IMR-90 (cell line): ENCODE measurements at regions not wholly inside any gene's neighbourhood (a gene's known extent, or its start where the extent isn't known, plus 50 kb on each side); places are given as distances from the start of the nearest gene placed in this dataset.

ENCODE experiments used
- ATAC-seq: fragments of 200-7000 bp; cut with Tn5 transposase; 2 replicates; pipeline ENCODE4 v1.9.1; 2020; ENCODE audit warnings: low read depth, mild to moderate bottlenecking, moderate library complexity
- BruUV-seq: library from RNA; stranded (reverse); fragments of 400-500 nt; replicated peaks from 2 replicates; lab custom pipeline; 2021; lab: Mats Ljungman, UMichigan
- CTCF ChIA-PET: fragments of 300-600 bp; formaldehyde crosslinking; extraction: SDS; loops from one replicate; lab custom pipeline; 2021; ENCODE audit warnings: antibody characterized with exemption; lab: Yijun Ruan, JAX
- POLR2A ChIA-PET: fragments of 300-600 bp; sonication (Branson Sonifier 250); formaldehyde crosslinking; loops from one replicate; lab custom pipeline; 2022; ENCODE audit warnings: antibody characterized with exemption; ENCODE audit not compliant: unreplicated experiment; lab: Charles Lee
- DNase-seq: peaks from one replicate; pipeline ENCODE4 v3.0.0; 2013
- H2AFZ ChIP-seq: replicated peaks from 2 replicates; pipeline ENCODE3; 2013; ENCODE audit warnings: low read length, mild to moderate bottlenecking; ENCODE audit not compliant: poor library complexity
- H2AK5ac ChIP-seq: 2 replicates; pipeline ENCODE4 v1.6.1; 2013; ENCODE audit warnings: low read depth, low read length, inconsistent platforms
- H2AK9ac ChIP-seq: replicated peaks from 2 replicates; pipeline ENCODE3; 2013; ENCODE audit warnings: mild to moderate bottlenecking, low read depth, low read length, moderate library complexity; ENCODE audit not compliant: poor library complexity
- H2BK120ac ChIP-seq: 2 replicates; pipeline ENCODE4 v1.6.1; 2013; ENCODE audit warnings: low read depth, low read length, inconsistent platforms
- H2BK15ac ChIP-seq: 3 replicates; pipeline ENCODE4 v1.6.1; 2013; ENCODE audit warnings: low read depth, low read length, inconsistent platforms
- H2BK20ac ChIP-seq: 2 replicates; pipeline ENCODE4 v1.6.1; 2013; ENCODE audit warnings: low read depth, mild to moderate bottlenecking, inconsistent platforms, low read length, moderate library complexity
- H2BK5ac ChIP-seq: 2 replicates; pipeline ENCODE4 v1.6.1; 2013; ENCODE audit warnings: mild to moderate bottlenecking, low read depth, low read length, inconsistent platforms; ENCODE audit not compliant: poor library complexity, severe bottlenecking
- H3K14ac ChIP-seq: replicated peaks from 2 replicates; pipeline ENCODE4 v1.6.1; 2013; ENCODE audit warnings: low read depth, low read length, inconsistent platforms
- H3K18ac ChIP-seq: 2 replicates; pipeline ENCODE4 v1.6.1; 2013; ENCODE audit warnings: low read depth, low read length, control low read depth
- H3K23ac ChIP-seq: 2 replicates; pipeline ENCODE4 v1.6.1; 2013; ENCODE audit warnings: low read depth, low read length, inconsistent platforms
- H3K27ac ChIP-seq: 2 replicates; pipeline ENCODE4 v1.5.1; 2013; ENCODE audit warnings: mild to moderate bottlenecking, control low read depth, low read length; ENCODE audit not compliant: insufficient read depth
- H3K27me3 ChIP-seq: 2 replicates; pipeline ENCODE4 v1.6.1; 2013; ENCODE audit warnings: low read length; ENCODE audit not compliant: control insufficient read depth, insufficient read depth
- H3K36me3 ChIP-seq: 2 replicates; pipeline ENCODE4 v1.6.1; 2013; ENCODE audit warnings: low read length, mixed read lengths; ENCODE audit not compliant: control insufficient read depth, insufficient read depth
- H3K4ac ChIP-seq: 2 replicates; pipeline ENCODE4 v1.6.1; 2013; ENCODE audit warnings: low read depth, low read length, inconsistent platforms
- H3K4me1 ChIP-seq: 2 replicates; pipeline ENCODE4 v1.6.1; 2013; ENCODE audit warnings: low read length, mixed read lengths; ENCODE audit not compliant: control insufficient read depth, insufficient read depth
- H3K4me2 ChIP-seq: 2 replicates; pipeline ENCODE4 v1.6.1; 2013; ENCODE audit warnings: low read depth, mild to moderate bottlenecking, control low read depth, low read length, moderate library complexity
- H3K4me3 ChIP-seq: 2 replicates; pipeline ENCODE4 v1.5.1; 2013; ENCODE audit warnings: low read depth, mild to moderate bottlenecking, control low read depth, low read length, moderate library complexity; ENCODE audit not compliant: insufficient read depth
- H3K56ac ChIP-seq: 2 replicates; pipeline ENCODE4 v1.6.1; 2013; ENCODE audit warnings: low read length, inconsistent platforms; ENCODE audit not compliant: insufficient read depth; ENCODE audit errors: extremely low read depth
- H3K79me1 ChIP-seq, 2 experiments: 2 replicates each; pipeline ENCODE4 v1.6.1; 2013; ENCODE audit warnings: low read length in 2 of 2, inconsistent platforms in 1 of 2, low read depth in 1 of 2
- H3K9ac ChIP-seq: 2 replicates; pipeline ENCODE4 v1.6.1; 2013; ENCODE audit warnings: low read depth, low read length, control low read depth
- H3K9me1 ChIP-seq: 2 replicates; pipeline ENCODE4 v1.6.1; 2013; ENCODE audit warnings: low read length, inconsistent platforms; ENCODE audit not compliant: insufficient read depth
- H3K9me3 ChIP-seq: 2 replicates; pipeline ENCODE4 v1.6.1; 2013; ENCODE audit warnings: low read length; ENCODE audit not compliant: control insufficient read depth, insufficient read depth
- H4K20me1 ChIP-seq: 2 replicates; pipeline ENCODE4 v1.6.1; 2013; ENCODE audit warnings: low read length, inconsistent platforms; ENCODE audit not compliant: insufficient read depth
- H4K5ac ChIP-seq: 2 replicates; pipeline ENCODE4 v1.6.1; 2013; ENCODE audit warnings: mild to moderate bottlenecking, low read depth, low read length, control low read depth
- H4K8ac ChIP-seq, 2 experiments: 2 replicates each; pipeline ENCODE4 v1.6.1; 2013; ENCODE audit warnings: low read depth in 2 of 2, low read length in 2 of 2, control low read depth in 1 of 2, inconsistent platforms in 1 of 2
- H4K91ac ChIP-seq: 2 replicates; pipeline ENCODE4 v1.6.1; 2013; ENCODE audit warnings: low read depth, low read length, inconsistent platforms; ENCODE audit not compliant: insufficient read depth
- BHLHE40 ChIP-seq: fragments of 150-350 bp; IDR thresholded peaks from 2 replicates; pipeline ENCODE4 v1.6.1; 2016; ENCODE audit warnings: mild to moderate bottlenecking, low read depth, low read length
- CEBPB ChIP-seq: IDR thresholded peaks from 2 replicates; pipeline ENCODE4 v1.6.1; 2012; ENCODE audit warnings: low read depth, low read length, improper control_type of control experiment
- CHD1 ChIP-seq: IDR thresholded peaks from 2 replicates; pipeline ENCODE4 v1.6.1; 2012; ENCODE audit warnings: low read depth, low read length, improper control_type of control experiment
- CTCF ChIP-seq: conservative IDR thresholded peaks from 2 replicates; pipeline ENCODE4 v1.5.1; 2012; ENCODE audit warnings: mild to moderate bottlenecking, low read depth, low read length, improper control_type of control experiment
- ELK1 ChIP-seq: fragments of 150-350 bp; IDR thresholded peaks from 2 replicates; pipeline ENCODE4 v1.6.1; 2016; ENCODE audit warnings: low read depth, mild to moderate bottlenecking, low read length, moderate library complexity, borderline replicate concordance
- FOS ChIP-seq: fragments of 150-350 bp; IDR thresholded peaks from 2 replicates; pipeline ENCODE4 v1.6.1; 2016; ENCODE audit warnings: low read depth, low read length
- MAFK ChIP-seq: IDR thresholded peaks from 2 replicates; pipeline ENCODE4 v1.6.1; 2012; ENCODE audit warnings: low read depth, low read length, improper control_type of control experiment
- NFE2L2 ChIP-seq: fragments of 150-350 bp; IDR thresholded peaks from 2 replicates; pipeline ENCODE4 v1.6.1; 2016; ENCODE audit warnings: low read depth, mild to moderate bottlenecking, low read length
- POLR2A ChIP-seq: IDR thresholded peaks from 2 replicates; pipeline ENCODE4 v1.6.1; 2012; ENCODE audit warnings: mild to moderate bottlenecking, low read depth, low read length
- RAD21 ChIP-seq: IDR thresholded peaks from 2 replicates; pipeline ENCODE4 v1.6.1; 2012; ENCODE audit warnings: low read length, improper control_type of control experiment
- RCOR1 ChIP-seq: IDR thresholded peaks from 2 replicates; pipeline ENCODE4 v1.6.1; 2012; ENCODE audit warnings: mild to moderate bottlenecking, low read length, improper control_type of control experiment; ENCODE audit not compliant: insufficient replicate concordance
- USF2 ChIP-seq: fragments of 150-350 bp; IDR thresholded peaks from 2 replicates; pipeline ENCODE4 v1.6.1; 2017; ENCODE audit warnings: mild to moderate bottlenecking, antibody characterized with exemption, low read length, low read depth
- WGBS, 2 experiments: methylation state at CpG; one replicate each; pipeline versions ENCODE4 v1.1.5 to v1.1.7; 2013; ENCODE audit warnings: missing lambda C conversion rate in 2 of 2; ENCODE audit not compliant: insufficient read length in 1 of 2; ENCODE audit errors: extremely low coverage in 2 of 2; 5-methylcytosine and 5-hydroxymethylcytosine counted together
- dilution Hi-C: fragments of 300-500 bp; cut with HindIII; formaldehyde crosslinking; loops from one replicate; pipeline ENCODE4 v1.14.3; 2018; ENCODE audit warnings: low sequenced_read_pairs; ENCODE audit not compliant: unreplicated experiment
- in situ Hi-C: fragments of 300-500 bp; cut with MboI; formaldehyde crosslinking; loops from 3 replicates; pipeline ENCODE4 v1.14.3; 2019; ENCODE audit warnings: low sequenced_read_pairs, inconsistent platforms, mixed read lengths
- intact Hi-C: fragments of 100-400 bp; cut with micrococcal nuclease; formaldehyde crosslinking; loops from 2 replicates; pipeline ENCODE4 v1.10.0; 2022

GRCh38 chr18:78364388-78364960 is 615.1 kb upstream of the SALL3 start:
- 30% methylated on average over 2 of the region's 13 CpGs; no CpG with 5 or more reads in 1 of the 2 experiments for WGBS, 2 experiments
- Histone ChIP-seq H2AK9ac (no peak overlapping the region), H3K36me3 (no peaks in the 10 kb centered on the region), H2BK20ac (no peak overlapping the region), H4K20me1 (no peaks in the 10 kb centered on the region), H2AFZ (no peak overlapping the region), H2AK5ac (no peak overlapping the region), H3K27ac (no peak overlapping the region), H3K14ac (no peak overlapping the region), H2BK120ac (no peak overlapping the region), H3K4me3 (no peak overlapping the region), H3K9ac (no peak overlapping the region), H3K56ac (no peak overlapping the region), H3K4me1 (no peaks in the 10 kb centered on the region), H4K91ac (no peak overlapping the region), H3K4me2 (no peak overlapping the region), H3K9me1 (no peaks in the 10 kb centered on the region), H2BK5ac (no peak overlapping the region), H3K18ac (no peak overlapping the region), H3K23ac (no peak overlapping the region), H3K79me1 (no peaks in the 10 kb centered on the region), H3K9me3 (peaks cover 45% of the 10 kb centered on the region), H3K4ac (no peak overlapping the region), H3K27me3 (no peaks in the 10 kb centered on the region), H2BK15ac (no peak overlapping the region), H4K5ac (no peak overlapping the region), H4K8ac (no peak overlapping the region)
- DNase-seq, result no peak
- in situ Hi-C loops, result no loop called here
- TF ChIP-seq CTCF (no peak), BHLHE40 (no peak), FOS (no peak), POLR2A (no peak), RAD21 (no peak), USF2 (no peak), ELK1 (no peak), NFE2L2 (no peak), RCOR1 (no peak), CHD1 (no peak), CEBPB (no peak), MAFK (no peak)
- ATAC-seq, result no peak
- dilution Hi-C loops, result no loop called here
- ChIA-PET POLR2A (no interaction called here), CTCF (no interaction called here)
- intact Hi-C loops, result no loop called here
- BruUV-seq, result no TSS peak
